ENCODE measurements at regions not wholly inside any gene's neighbourhood (a gene's known extent, or its start where the extent isn't known, plus 50 kb on each side); places are given as distances from the start of the nearest gene placed in this dataset.
"Not testable (repeated sequence)": the region's sequence is repeated elsewhere in the genome, so short reads cannot be mapped to it uniquely, and the experiment has no call there.

DNA sequence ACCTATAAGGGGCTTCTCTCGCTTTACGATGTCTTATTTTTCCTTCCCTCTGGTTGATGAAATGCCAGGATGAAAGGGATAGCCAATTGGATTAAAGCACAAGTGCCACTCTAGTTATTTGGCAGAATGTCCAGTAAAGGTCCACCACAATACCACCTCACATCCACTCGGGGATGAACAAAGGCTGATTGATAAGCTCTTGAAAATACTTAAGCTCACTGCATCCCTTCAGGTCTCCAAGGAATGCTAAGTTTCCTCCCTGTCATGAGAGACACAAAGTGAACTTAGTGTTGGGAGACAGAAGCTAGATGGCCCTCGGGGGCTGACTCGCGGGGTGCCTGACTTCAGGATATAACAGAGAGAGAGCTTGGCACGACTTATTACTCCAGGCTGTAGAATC, 185.9 kb upstream of the ZNF644 start:
- DNase-seq = not testable (repeated sequence)

- DNase-seq = not testable (repeated sequence)
Observed at GRCh38 chr1:91204150-91204549, 182.3 kb upstream of the ZNF644 start.

DNA sequence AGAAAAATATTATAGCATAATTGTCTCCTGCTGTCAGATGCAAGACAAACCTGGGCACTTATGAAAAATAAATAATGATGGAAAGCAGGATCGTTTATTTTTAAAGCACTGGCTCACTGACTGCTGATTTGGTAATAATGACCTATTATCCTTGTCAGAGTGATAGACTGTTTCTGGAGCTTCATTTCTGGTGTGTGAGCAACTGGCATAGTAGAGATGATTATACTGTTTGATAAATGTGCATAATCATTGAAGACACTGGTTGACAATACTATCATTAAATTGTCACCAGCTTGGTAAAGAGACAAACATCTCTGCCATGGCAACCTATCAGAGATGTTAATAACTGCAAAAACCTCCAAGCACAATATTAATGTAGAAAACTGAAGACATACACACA, 179.9 kb upstream of the ZNF644 start:
- no peak for DNase-seq

GRCh38 chr1:91201176-91201575, 179.3 kb upstream of the ZNF644 start:
- DNase-seq = no peak

DNA sequence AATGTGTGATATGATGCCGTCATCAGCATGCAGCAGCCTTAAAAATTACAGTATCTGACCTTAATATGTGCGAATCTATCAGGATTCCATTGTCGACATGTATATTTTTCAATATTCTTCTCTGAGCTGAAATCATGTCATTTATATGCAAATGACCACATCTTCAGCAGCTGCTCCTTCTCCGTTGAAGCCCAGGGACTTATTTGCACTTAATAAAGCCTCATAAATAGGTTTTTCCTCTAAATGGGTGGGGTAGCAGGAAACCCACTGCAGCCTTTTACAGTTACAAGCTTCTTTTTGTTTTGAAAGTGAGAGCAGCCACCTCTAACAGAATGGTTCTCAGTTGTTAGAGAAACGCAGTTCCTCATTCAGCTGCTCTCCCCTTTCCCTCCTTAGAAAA, 178.8 kb upstream of the ZNF644 start:
- no peak for DNase-seq

DNA sequence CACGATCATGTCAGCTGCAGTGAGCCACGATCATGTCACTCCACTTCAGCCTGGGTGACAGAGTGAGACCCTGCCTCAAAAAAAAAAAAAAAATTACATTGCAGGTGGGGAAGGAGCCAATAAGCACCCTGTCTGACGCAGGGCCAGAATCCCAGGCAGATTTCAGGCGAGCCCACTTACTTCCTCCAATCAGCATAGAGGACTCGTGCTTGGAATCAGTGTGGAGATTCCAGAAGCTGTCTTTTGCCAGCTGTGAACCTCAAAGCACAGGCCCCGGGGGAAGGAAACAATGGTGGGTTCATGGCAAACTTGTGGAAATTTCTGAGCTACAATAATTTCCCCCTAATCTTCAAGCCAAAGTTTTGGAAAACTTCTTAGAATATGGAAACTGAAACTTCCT, 178.2 kb upstream of the ZNF644 start:
- DNase-seq = no peak

DNA sequence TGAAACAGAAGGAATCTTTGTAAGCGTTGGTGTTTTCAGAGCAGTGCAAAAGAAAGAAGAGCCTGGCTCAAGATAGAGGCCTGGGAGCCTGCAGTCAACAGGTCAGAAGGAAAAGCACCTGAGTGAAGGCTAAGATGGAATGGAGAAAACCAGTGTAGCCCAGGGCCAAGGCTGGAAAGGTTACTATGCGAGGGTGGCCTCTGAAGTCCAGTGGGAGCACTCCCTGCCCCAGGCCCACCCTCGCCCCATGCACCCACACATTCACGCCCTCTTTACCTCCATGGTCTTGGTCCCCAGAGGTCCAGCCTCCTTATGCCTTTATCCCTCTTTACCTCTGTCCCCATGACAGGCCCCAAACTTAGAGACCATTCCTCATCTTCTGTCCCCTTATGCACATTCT, 169.2 kb upstream of the ZNF644 start:
- DNase-seq = no peak

GRCh38 chr1:91189096-91189495, 167.3 kb upstream of the ZNF644 start:
- no peak for DNase-seq

GRCh38 chr1:91182807-91183206, 161.0 kb upstream of the ZNF644 start:
- not testable (repeated sequence) for DNase-seq

GRCh38 chr1:91176250-91176649, 154.4 kb upstream of the ZNF644 start:
- no peak for DNase-seq

- no peak for DNase-seq
Observed at GRCh38 chr1:91174734-91175133, 152.9 kb upstream of the ZNF644 start.

- no peak for DNase-seq
Observed at GRCh38 chr1:91173346-91173890, 151.6 kb upstream of the ZNF644 start.

- DNase-seq = no peak
Observed at GRCh38 chr1:91172541-91172940, 150.7 kb upstream of the ZNF644 start.

DNA sequence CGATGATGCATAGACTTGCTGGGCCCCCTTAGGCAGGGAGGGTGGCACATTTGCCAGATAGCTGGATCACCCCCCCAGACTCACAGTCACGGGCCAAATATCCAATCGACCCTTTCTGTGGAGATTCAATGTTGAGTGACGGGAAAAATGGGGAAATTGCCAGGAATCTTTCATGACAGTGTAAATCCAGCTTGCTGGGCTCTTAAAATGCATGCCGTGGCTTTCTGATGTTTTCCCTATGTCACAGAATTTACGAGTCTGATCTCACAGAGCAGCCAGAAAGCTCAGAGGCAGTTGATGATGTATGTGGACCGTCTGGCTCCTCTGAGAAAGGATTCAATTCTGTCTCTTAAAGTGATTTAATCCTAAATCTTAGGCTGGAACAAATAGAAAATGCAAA, 150.1 kb upstream of the ZNF644 start:
- no peak for DNase-seq

DNA sequence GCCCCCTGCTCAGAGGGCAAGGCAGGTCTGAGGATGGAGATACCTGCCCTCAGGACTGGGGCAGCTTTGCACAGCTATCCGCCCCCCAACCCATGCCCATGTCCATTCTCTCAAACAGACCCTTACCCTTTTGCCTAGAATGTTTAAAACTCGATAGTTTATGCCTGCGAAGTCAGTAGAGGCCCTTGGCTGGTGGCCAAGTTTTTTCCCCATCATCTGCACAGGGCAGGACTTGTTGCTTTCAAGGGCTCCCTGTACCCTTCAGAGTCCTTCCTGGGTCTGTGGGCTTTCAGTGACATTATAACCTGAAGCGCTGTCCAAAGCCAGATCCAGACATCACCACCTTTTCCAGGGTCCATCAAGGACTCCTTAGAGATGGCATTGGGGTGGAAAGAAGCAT, 148.7 kb upstream of the ZNF644 start:
- no peak for DNase-seq

GRCh38 chr1:91166106-91166712, 144.4 kb upstream of the ZNF644 start:
- peak; percentile 55 for DNase-seq

DNA sequence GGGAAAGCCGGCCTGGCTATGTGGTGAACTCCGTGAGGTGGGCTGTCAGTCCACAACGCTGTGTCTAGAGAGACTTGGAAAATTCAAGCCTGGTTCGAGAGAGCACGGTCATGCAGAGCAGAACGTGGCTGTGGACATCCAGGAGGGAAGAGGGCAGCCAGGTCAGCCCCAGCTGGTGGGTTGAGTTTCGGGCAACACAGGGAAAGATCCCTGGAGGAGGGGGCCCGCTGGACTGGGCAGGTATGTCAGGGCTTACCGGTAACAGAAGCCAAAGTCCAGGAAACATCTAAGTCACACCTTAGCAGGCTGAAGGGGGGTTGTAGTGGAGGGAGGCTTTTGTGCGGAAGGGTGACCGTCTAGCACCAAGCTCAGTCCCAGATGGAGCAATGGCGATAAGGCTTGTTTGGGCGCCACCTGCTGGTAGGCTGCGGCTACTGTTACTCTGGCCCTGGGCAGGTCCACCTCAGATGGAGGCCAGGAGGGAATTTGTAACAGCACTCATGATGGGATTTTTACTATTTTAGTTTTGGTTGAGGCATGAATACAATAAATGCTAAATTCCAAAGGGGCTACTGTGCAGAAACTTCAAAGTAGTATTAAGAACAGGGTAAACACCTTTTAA, 143.3 kb upstream of the ZNF644 start:
- peak; percentile 24 for DNase-seq

DNA sequence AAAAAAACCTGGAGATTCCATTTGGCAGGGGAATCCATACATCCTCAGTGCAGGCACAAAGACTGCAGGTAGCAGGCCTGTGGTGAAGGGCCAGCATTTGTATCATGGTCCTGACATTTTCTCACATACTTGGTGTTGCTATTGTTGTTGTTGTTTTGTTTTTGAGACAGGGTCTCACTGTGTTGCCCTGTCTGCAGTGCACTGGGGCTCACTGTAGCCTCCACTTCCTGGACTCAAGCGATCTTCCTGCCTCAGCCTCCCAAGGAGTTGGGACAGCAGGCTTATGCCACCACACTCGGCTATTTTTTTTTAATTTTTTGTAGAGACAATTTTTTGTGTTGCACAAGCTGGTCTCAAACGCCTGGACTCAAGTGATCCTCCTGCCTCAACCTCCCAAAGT, 140.8 kb upstream of the ZNF644 start:
- no peak for DNase-seq

- DNase-seq = peak; percentile 3
Observed at GRCh38 chr1:91161749-91162148, 139.9 kb upstream of the ZNF644 start.

GRCh38 chr1:91161166-91161565, 139.3 kb upstream of the ZNF644 start:
- DNase-seq = no peak

GRCh38 chr1:91160363-91161075, 138.7 kb upstream of the ZNF644 start:
- no peak for DNase-seq

GRCh38 chr1:91153341-91153740, 131.5 kb upstream of the ZNF644 start:
- no peak for DNase-seq

DNA sequence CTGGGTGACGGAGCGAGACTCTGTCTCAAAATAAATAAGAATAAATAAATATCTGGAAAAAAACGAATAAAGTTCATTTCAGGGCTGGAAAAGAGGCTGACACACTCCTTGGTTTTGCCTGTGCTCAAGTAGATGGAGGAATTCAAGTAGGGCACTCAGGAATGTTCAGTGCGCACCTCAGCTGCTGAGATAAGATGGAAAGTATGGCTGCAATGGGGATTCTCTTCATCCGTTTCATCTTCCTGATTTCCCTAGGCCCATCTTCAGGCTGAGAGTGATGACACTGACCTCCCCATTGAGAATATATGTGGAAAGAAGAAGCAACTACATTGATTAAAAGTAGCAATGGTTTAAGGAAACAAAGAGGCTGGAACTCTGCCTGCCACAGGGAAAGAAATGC, 130.5 kb upstream of the ZNF644 start:
- DNase-seq = no peak

DNA sequence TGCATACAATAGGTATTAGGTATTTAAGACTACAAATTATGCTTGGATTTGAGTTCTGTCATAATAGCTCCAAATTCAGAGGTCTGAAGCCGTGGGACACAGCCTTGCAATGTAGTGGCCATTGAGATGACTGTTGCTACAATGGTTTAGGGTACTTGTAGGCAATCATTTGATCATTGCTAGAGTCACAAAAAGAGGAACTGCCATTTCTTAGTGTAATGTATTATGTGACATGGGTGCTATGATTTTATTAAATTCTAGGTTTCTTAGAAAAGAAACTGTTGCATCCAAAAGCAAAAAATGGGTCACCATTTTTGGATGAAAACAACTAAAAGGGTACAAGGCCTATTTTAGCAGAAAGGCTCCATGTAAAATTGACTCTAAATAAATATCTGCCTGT, 129.9 kb upstream of the ZNF644 start:
- DNase-seq = no peak

Data from NCI-H2171 treated with DMSO at 0.1 percent for 48 hours (cell line).